Vagina (tissue), 2 donors: ENCODE measurements at regions not wholly inside any gene's neighbourhood (a gene's known extent, or its start where the extent isn't known, plus 50 kb on each side); places are given as distances from the start of the nearest gene placed in this dataset.

Experiments
- CTCF ChIP-seq, 3 experiments: fragments of 450-650 bp in 2 of 3; fragments of 200-600 bp in 1 of 3; sonication (generic) in 1 of 3; IDR thresholded peaks; one replicate each; pipeline ENCODE4 v1.5.1; 2017 to 2019; ENCODE audit warnings: antibody characterized with exemption in 3 of 3, mild to moderate bottlenecking in 2 of 3, moderate library complexity in 2 of 3
- POLR2A ChIP-seq, 2 donors: fragments of 450-650 bp; IDR thresholded peaks; one replicate each; pipeline ENCODE4 v1.6.1; 2017; ENCODE audit warnings: antibody characterized with exemption in 2 of 2, mild to moderate bottlenecking in 2 of 2, moderate library complexity in 2 of 2
- POLR2AphosphoS5 ChIP-seq, 2 donors: sonication (generic); formaldehyde crosslinking; IDR thresholded peaks; one replicate each; pipeline ENCODE4 v1.9.0; 2017; ENCODE audit warnings: antibody characterized with exemption in 2 of 2, mild to moderate bottlenecking in 2 of 2, low read depth in 1 of 2; ENCODE audit not compliant: insufficient read depth in 1 of 2

GRCh38 chr12:86407620-86408208, 151.5 kb upstream of the MGAT4C start:
- TF ChIP-seq CTCF (IDR thresholded peaks at IDR 0.05), result no peak
- TF ChIP-seq POLR2A (IDR thresholded peaks at IDR 0.05), result no peak
- TF ChIP-seq POLR2AphosphoS5 (IDR thresholded peaks at IDR 0.05; ENCODE audit: insufficient read depth in 1 of 2, low read depth in 1 of 2), result no peak
